GM12878 (cell line): ENCODE measurements at regions not wholly inside any gene's neighbourhood (a gene's known extent, or its start where the extent isn't known, plus 50 kb on each side); places are given as distances from the start of the nearest gene placed in this dataset.

Experiments
- ATAC-seq: fragments of 200-7000 bp; cut with Tn5 transposase; 3 replicates; pipeline ENCODE4 v1.9.1; 2020; ENCODE audit warnings: mild to moderate bottlenecking, moderate library complexity
- BruUV-seq: library from RNA; stranded (reverse); fragments of 400-500 nt; replicated peaks from 2 replicates; lab custom pipeline; 2021; lab: Mats Ljungman, UMichigan
- CTCF ChIA-PET: fragments of 300-600 bp; sonication (Branson Sonifier 250); formaldehyde crosslinking; extraction: SDS; loops from one replicate; lab custom pipeline; 2021; ENCODE audit warnings: inconsistent platforms; lab: Yijun Ruan, JAX
- POLR2A ChIA-PET: fragments of 350-600 bp; formaldehyde crosslinking; extraction: SDS; loops from one replicate; lab custom pipeline; 2021; ENCODE audit warnings: inconsistent platforms; lab: Charles Lee
- RAD21 ChIA-PET: fragments of 300-600 bp; sonication (Branson Sonifier 250); formaldehyde crosslinking; loops from one replicate; lab custom pipeline; 2023; ENCODE audit warnings: antibody characterized with exemption; ENCODE audit not compliant: unreplicated experiment; lab: Charles Lee
- SMC1A ChIA-PET: fragments of 300-600 bp; sonication (Branson Sonifier 250); formaldehyde crosslinking; loops from one replicate; lab custom pipeline; 2023; ENCODE audit not compliant: unreplicated experiment, uncharacterized antibody; lab: Charles Lee
- DNase-seq: peaks from one replicate; pipeline ENCODE4 v3.0.0-alpha.2; 2011; ENCODE audit warnings: low read depth, low spot score
- FAIRE-seq: peaks from 3 replicates; lab custom pipeline; 2011; peaks lifted over from hg19 to GRCh38; lab: Jason Lieb, UNC
- H2AFZ ChIP-seq: 2 replicates; pipeline ENCODE4 v1.6.0; 2011; ENCODE audit warnings: low read depth, low read length, control low read depth; ENCODE audit not compliant: control insufficient read depth
- H3K27ac ChIP-seq: 2 replicates; pipeline ENCODE4 v1.5.1; 2011; ENCODE audit warnings: control low read depth; ENCODE audit not compliant: control insufficient read depth, insufficient read depth
- H3K27me3 ChIP-seq, 2 experiments: replicated peaks in 1 of 2; 2 replicates each; pipeline versions ENCODE4 v1.6.0 to v1.6.1; 2011; ENCODE audit warnings: low read length in 1 of 2; ENCODE audit not compliant: control insufficient read depth in 2 of 2, insufficient read depth in 2 of 2
- H3K36me3 ChIP-seq, 2 experiments: 2 replicates each; pipeline ENCODE4 v1.5.1; 2011; ENCODE audit warnings: low read length in 1 of 2; ENCODE audit not compliant: control insufficient read depth in 2 of 2, insufficient read depth in 2 of 2
- H3K4me1 ChIP-seq: 2 replicates; pipeline ENCODE4 v1.6.1; 2011; ENCODE audit warnings: mild to moderate bottlenecking, low read length, moderate library complexity, mixed read lengths; ENCODE audit not compliant: control insufficient read depth, insufficient read depth
- H3K4me2 ChIP-seq: 2 replicates; pipeline ENCODE4 v1.6.0; 2011; ENCODE audit warnings: control low read depth; ENCODE audit not compliant: control insufficient read depth, insufficient read depth
- H3K4me3 ChIP-seq: fragments of 200-600 bp; sonication (generic); 2 replicates; pipeline ENCODE4 v1.5.1; 2016
- H3K79me2 ChIP-seq: 2 replicates; pipeline ENCODE4 v1.6.0; 2011; ENCODE audit warnings: low read length; ENCODE audit not compliant: control insufficient read depth, insufficient read depth
- H3K9ac ChIP-seq: 2 replicates; pipeline ENCODE4 v1.8.0; 2011; ENCODE audit warnings: low read length, control low read depth, mixed read lengths; ENCODE audit not compliant: control insufficient read depth, insufficient read depth
- H3K9me3 ChIP-seq: replicated peaks from 3 replicates; pipeline ENCODE4 v1.5.1; 2011; ENCODE audit warnings: mild to moderate bottlenecking, low read length; ENCODE audit not compliant: control insufficient read depth, insufficient read depth
- H4K20me1 ChIP-seq: 2 replicates; pipeline ENCODE4 v1.6.0; 2011; ENCODE audit not compliant: control insufficient read depth, insufficient read depth
- BCL3 ChIP-seq: IDR thresholded peaks from 2 replicates; pipeline ENCODE4 v1.6.1; 2011; ENCODE audit warnings: borderline replicate concordance, low read depth, mild to moderate bottlenecking, moderate library complexity, low read length; ENCODE audit not compliant: insufficient read depth, poor library complexity, severe bottlenecking
- CHD1 ChIP-seq: IDR thresholded peaks from 2 replicates; pipeline ENCODE4 v1.6.1; 2012; ENCODE audit warnings: low read depth, low read length, improper control_type of control experiment
- HDAC6 ChIP-seq: fragments of 200-600 bp; sonication (generic); IDR thresholded peaks from one replicate; pipeline ENCODE4 v1.8.0; 2017; ENCODE audit warnings: antibody characterized with exemption; ENCODE audit not compliant: unreplicated experiment
- HSF1 ChIP-seq: fragments of 150-350 bp; IDR thresholded peaks from 2 replicates; pipeline ENCODE4 v1.6.1; 2014; ENCODE audit warnings: mild to moderate bottlenecking, low read depth, low read length
- JUND ChIP-seq: IDR thresholded peaks from 2 replicates; pipeline ENCODE4 v1.6.1; 2012; ENCODE audit warnings: low read depth, mild to moderate bottlenecking, low read length, improper control_type of control experiment, moderate library complexity
- KLF5 ChIP-seq: fragments of 450-650 bp; IDR thresholded peaks from 2 replicates; pipeline ENCODE4 v1.6.1; 2014; ENCODE audit warnings: mild to moderate bottlenecking; ENCODE audit not compliant: partially characterized antibody
- MEF2B ChIP-seq: fragments of 450-650 bp; IDR thresholded peaks from 2 replicates; pipeline ENCODE4 v1.6.1; 2018; ENCODE audit warnings: mild to moderate bottlenecking, moderate library complexity; ENCODE audit not compliant: partially characterized antibody, poor library complexity, severe bottlenecking
- NR2C2 ChIP-seq: IDR thresholded peaks from 2 replicates; pipeline ENCODE4 v1.6.1; 2011; ENCODE audit warnings: borderline replicate concordance, low read depth; ENCODE audit not compliant: control insufficient read depth, insufficient read length
- WGBS: methylation state at CpG from one replicate; pipeline ENCODE4 v1.1.6; 2016; ENCODE audit warnings: low lambda C conversion rate; ENCODE audit not compliant: insufficient replicate concordance, insufficient coverage; ENCODE audit errors: missing lambda C conversion rate; 5-methylcytosine and 5-hydroxymethylcytosine counted together
- in situ Hi-C: fragments of 300-500 bp; cut with MboI; formaldehyde crosslinking; loops from 9 replicates; pipeline ENCODE4 v1.14.3; 2018; ENCODE audit warnings: mixed read lengths
- intact Hi-C: fragments of 100-400 bp; cut with micrococcal nuclease; formaldehyde crosslinking; loops from one replicate; pipeline ENCODE4 v1.14.2; 2022; ENCODE audit not compliant: unreplicated experiment
- TF ChIP-seq, protein P1 (sequence below): IDR thresholded peaks from 2 replicates; pipeline ENCODE4 v1.6.1; 2012; ENCODE audit warnings: mild to moderate bottlenecking, low read depth, low read length
- TF ChIP-seq, protein P2 (sequence below): IDR thresholded peaks from 2 replicates; pipeline ENCODE4 v1.6.1; 2011; ENCODE audit warnings: borderline replicate concordance, low read depth, mild to moderate bottlenecking, moderate library complexity, mixed read lengths, low read length; ENCODE audit not compliant: insufficient read depth; ENCODE audit errors: extremely low read length

- ATAC-seq (peak; percentile 75), FAIRE-seq (no peak), DNase-seq (peak; percentile 42)
- H3K27ac ChIP-seq, result no peak overlapping the region
- no peaks in the 10 kb centered on the region for H3K36me3 ChIP-seq
- no peak overlapping the region for H2AFZ ChIP-seq
- in situ Hi-C loops (no loop called here), intact Hi-C loops (no loop called here)
- WGBS, result 0% methylated on average over 3 of the region's 3 CpGs
- H3K79me2 ChIP-seq, result no peaks in the 10 kb centered on the region
- H3K27me3 ChIP-seq, result no peaks in the 10 kb centered on the region
- no peaks in the 10 kb centered on the region for H3K9me3 ChIP-seq
- SMC1A ChIA-PET, result interaction anchor here (0.7 to 2.3 kb wide), 13 partner anchors 11 to 570 kb away, joined by 3 to 11 read pairs (median 4); no protein-coding TSS in a partner anchor
- POLR2A ChIA-PET, result interaction anchor here (0.6 to 1.1 kb wide), 3 partner anchors 17 to 248 kb away, joined by 3 to 4 read pairs (median 3); no protein-coding TSS in a partner anchor
- RAD21 ChIA-PET, result interaction anchor here (0.8 to 2.3 kb wide), 4 partner anchors 15 to 209 kb away, joined by 3 to 9 read pairs (median 5); no protein-coding TSS in a partner anchor
- peak overlapping the region; percentile 47; the same call in 1 of the 2 replicates for H3K4me2 ChIP-seq
- no peak overlapping the region for H3K9ac ChIP-seq
- CTCF ChIA-PET, result interaction anchor here (0.9 to 1.9 kb wide), 3 partner anchors 9 to 185 kb away, joined by 3 to 6 read pairs (median 3); no protein-coding TSS in a partner anchor
- H3K4me3 ChIP-seq, result no peak overlapping the region
- H3K4me1 ChIP-seq, result peaks cover 3% of the 10 kb centered on the region; the same call in 1 of the 2 replicates
- BruUV-seq, result no TSS peak
- H4K20me1 ChIP-seq, result no peaks in the 10 kb centered on the region
- TF ChIP-seq HSF1 (no peak), JUND (no peak), BCL3 (no peak), CHD1 (0 out of 2 replicates have a peak, but pooled peaks have one; percentile 44), HDAC6 (no peak), KLF5 (no peak), MEF2B (no peak), NR2C2 (no peak)
- TF ChIP-seq, protein P1, sequence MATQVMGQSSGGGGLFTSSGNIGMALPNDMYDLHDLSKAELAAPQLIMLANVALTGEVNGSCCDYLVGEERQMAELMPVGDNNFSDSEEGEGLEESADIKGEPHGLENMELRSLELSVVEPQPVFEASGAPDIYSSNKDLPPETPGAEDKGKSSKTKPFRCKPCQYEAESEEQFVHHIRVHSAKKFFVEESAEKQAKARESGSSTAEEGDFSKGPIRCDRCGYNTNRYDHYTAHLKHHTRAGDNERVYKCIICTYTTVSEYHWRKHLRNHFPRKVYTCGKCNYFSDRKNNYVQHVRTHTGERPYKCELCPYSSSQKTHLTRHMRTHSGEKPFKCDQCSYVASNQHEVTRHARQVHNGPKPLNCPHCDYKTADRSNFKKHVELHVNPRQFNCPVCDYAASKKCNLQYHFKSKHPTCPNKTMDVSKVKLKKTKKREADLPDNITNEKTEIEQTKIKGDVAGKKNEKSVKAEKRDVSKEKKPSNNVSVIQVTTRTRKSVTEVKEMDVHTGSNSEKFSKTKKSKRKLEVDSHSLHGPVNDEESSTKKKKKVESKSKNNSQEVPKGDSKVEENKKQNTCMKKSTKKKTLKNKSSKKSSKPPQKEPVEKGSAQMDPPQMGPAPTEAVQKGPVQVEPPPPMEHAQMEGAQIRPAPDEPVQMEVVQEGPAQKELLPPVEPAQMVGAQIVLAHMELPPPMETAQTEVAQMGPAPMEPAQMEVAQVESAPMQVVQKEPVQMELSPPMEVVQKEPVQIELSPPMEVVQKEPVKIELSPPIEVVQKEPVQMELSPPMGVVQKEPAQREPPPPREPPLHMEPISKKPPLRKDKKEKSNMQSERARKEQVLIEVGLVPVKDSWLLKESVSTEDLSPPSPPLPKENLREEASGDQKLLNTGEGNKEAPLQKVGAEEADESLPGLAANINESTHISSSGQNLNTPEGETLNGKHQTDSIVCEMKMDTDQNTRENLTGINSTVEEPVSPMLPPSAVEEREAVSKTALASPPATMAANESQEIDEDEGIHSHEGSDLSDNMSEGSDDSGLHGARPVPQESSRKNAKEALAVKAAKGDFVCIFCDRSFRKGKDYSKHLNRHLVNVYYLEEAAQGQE, result no peak
- TF ChIP-seq, protein P2, sequence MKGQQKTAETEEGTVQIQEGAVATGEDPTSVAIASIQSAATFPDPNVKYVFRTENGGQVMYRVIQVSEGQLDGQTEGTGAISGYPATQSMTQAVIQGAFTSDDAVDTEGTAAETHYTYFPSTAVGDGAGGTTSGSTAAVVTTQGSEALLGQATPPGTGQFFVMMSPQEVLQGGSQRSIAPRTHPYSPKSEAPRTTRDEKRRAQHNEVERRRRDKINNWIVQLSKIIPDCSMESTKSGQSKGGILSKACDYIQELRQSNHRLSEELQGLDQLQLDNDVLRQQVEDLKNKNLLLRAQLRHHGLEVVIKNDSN, result no peak
Measured at GRCh38 chr7:33671531-33672262, 233.6 kb upstream of the BMPER start.
